ENCODE measurements at regions not wholly inside any gene's neighbourhood (a gene's known extent, or its start where the extent isn't known, plus 50 kb on each side); places are given as distances from the start of the nearest gene placed in this dataset.

GRCh38 chr14:46290706-46291105 is 360.9 kb downstream of the RPL10L start (continued):
- TF ChIP-seq TCF7L2 (IDR thresholded peaks at IDR 0.05; ENCODE audit: borderline replicate concordance, extremely low read depth, insufficient read depth, insufficient read length) = no peak
- no peak for TF ChIP-seq CEBPB (IDR thresholded peaks at IDR 0.05; ENCODE audit: low read depth)
- TF ChIP-seq SIN3A (IDR thresholded peaks at IDR 0.05; ENCODE audit: low read depth) = no peak
- no peak for TF ChIP-seq ZNF274 (IDR thresholded peaks at IDR 0.05; ENCODE audit: low read depth, low read length)
- no peak for TF ChIP-seq RAD21 (IDR thresholded peaks at IDR 0.05; ENCODE audit: low read depth)

GRCh38 chr14:46279776-46280175 is 371.8 kb downstream of the RPL10L start:
- H2AFZ ChIP-seq (ENCODE audit: low read depth, low read length, poor library complexity, severe bottlenecking) = no peak overlapping the region
- H3K27me3 ChIP-seq (ENCODE audit: insufficient read depth, low read length) = no peaks in the 10 kb centered on the region
- TF ChIP-seq SP1 (IDR thresholded peaks at IDR 0.05; ENCODE audit: low read depth) = no peak
- no peak for TF ChIP-seq FOSL1 (IDR thresholded peaks at IDR 0.05; ENCODE audit: low read depth)
- no peak for TF ChIP-seq CEBPB (IDR thresholded peaks at IDR 0.05; ENCODE audit: low read depth)
- TF ChIP-seq YY1 (IDR thresholded peaks at IDR 0.05; ENCODE audit: extremely low read depth, insufficient replicate concordance, low read depth, low read length) = no peak
- CTCF ChIA-PET = no interaction called here
- H3K9me3 ChIP-seq (ENCODE audit: control insufficient read depth in 1 of 2, insufficient read depth in 1 of 2, low read depth in 1 of 2, low read length in 2 of 2) = 0 out of 4 replicates have a peak, but pooled peaks cover 0 to 3% of the 10 kb centered on the region in 2 experiments
- no peak overlapping the region for H3K4me2 ChIP-seq (ENCODE audit: low read length)
- H3K4me1 ChIP-seq (ENCODE audit: control insufficient read depth in 1 of 2, insufficient read depth in 2 of 2, low read length in 2 of 2) = no peaks in the 10 kb centered on the region
- no peak overlapping the region for H3K4me3 ChIP-seq (replicated peaks in 1 of 2; ENCODE audit: low read depth in 1 of 2, low read length in 2 of 2)
- H3K36me3 ChIP-seq (ENCODE audit: control insufficient read depth in 1 of 2, insufficient read depth in 2 of 2, low read length in 2 of 2) = no peaks in the 10 kb centered on the region
- ATAC-seq = no peak
- RAD21 ChIA-PET (ENCODE audit: low non-redundant PET in 1 of 2, low total read pairs in 2 of 2, uncharacterized antibody in 2 of 2, unreplicated experiment in 2 of 2) = no interaction called here
- BruUV-seq (replicated peaks) = no TSS peak
- intact Hi-C loops (cut with micrococcal nuclease) = no loop called here
- POLR2A ChIA-PET = no interaction called here
- H3K79me2 ChIP-seq (ENCODE audit: insufficient read depth, low read length) = no peaks in the 10 kb centered on the region
- H3K27ac ChIP-seq (ENCODE audit: low read depth, low read length) = no peak overlapping the region
- no peak overlapping the region for H3K9ac ChIP-seq (ENCODE audit: low read length)
- H3K9me2 ChIP-seq (ENCODE audit: insufficient read depth) = no peaks in the 10 kb centered on the region
- no peak for DNase-seq (ENCODE audit: low read depth, low spot score)
- H4K20me1 ChIP-seq (ENCODE audit: insufficient read depth) = no peaks in the 10 kb centered on the region

- no peaks in the 10 kb centered on the region for H4K20me1 ChIP-seq (ENCODE audit: insufficient read depth)
- ChIA-PET POLR2A (no interaction called here), RAD21 (ENCODE audit: low non-redundant PET in 1 of 2, low total read pairs in 2 of 2, uncharacterized antibody in 2 of 2, unreplicated experiment in 2 of 2) (no interaction called here), CTCF (no interaction called here)
- DNase-seq (ENCODE audit: low read depth, low spot score) (no peak), ATAC-seq (no peak)
- H3K27ac ChIP-seq (ENCODE audit: low read depth, low read length) = no peak overlapping the region
- H3K79me2 ChIP-seq (ENCODE audit: insufficient read depth, low read length) = no peaks in the 10 kb centered on the region
- H3K4me2 ChIP-seq (ENCODE audit: low read length) = no peak overlapping the region
- 0 out of 4 replicates have a peak, but pooled peaks cover 0 to 3% of the 10 kb centered on the region in 2 experiments for H3K9me3 ChIP-seq (ENCODE audit: control insufficient read depth in 1 of 2, insufficient read depth in 1 of 2, low read depth in 1 of 2, low read length in 2 of 2)
- no peak overlapping the region for H3K4me3 ChIP-seq (replicated peaks in 1 of 2; ENCODE audit: low read depth in 1 of 2, low read length in 2 of 2)
- H3K36me3 ChIP-seq (ENCODE audit: control insufficient read depth in 1 of 2, insufficient read depth in 2 of 2, low read length in 2 of 2) = no peaks in the 10 kb centered on the region
- H3K9ac ChIP-seq (ENCODE audit: low read length) = no peak overlapping the region
- intact Hi-C loops (cut with micrococcal nuclease) = no loop called here
- BruUV-seq (replicated peaks) = no TSS peak
- H3K27me3 ChIP-seq (ENCODE audit: insufficient read depth, low read length) = no peaks in the 10 kb centered on the region
- no peak overlapping the region for H2AFZ ChIP-seq (ENCODE audit: low read depth, low read length, poor library complexity, severe bottlenecking)
- H3K4me1 ChIP-seq (ENCODE audit: control insufficient read depth in 1 of 2, insufficient read depth in 2 of 2, low read length in 2 of 2) = no peaks in the 10 kb centered on the region
- no peaks in the 10 kb centered on the region for H3K9me2 ChIP-seq (ENCODE audit: insufficient read depth)
- TF ChIP-seq ATF3 (IDR thresholded peaks at IDR 0.05) (no peak), RAD21 (IDR thresholded peaks at IDR 0.05; ENCODE audit: low read depth) (no peak), FOSL1 (IDR thresholded peaks at IDR 0.05; ENCODE audit: low read depth) (no peak), CBX3 (IDR thresholded peaks at IDR 0.05; ENCODE audit: low read depth) (no peak), EZH2 (IDR thresholded peaks at IDR 0.05) (no peak), SP1 (IDR thresholded peaks at IDR 0.05; ENCODE audit: low read depth) (no peak), EZH2phosphoT487 (IDR thresholded peaks at IDR 0.05; ENCODE audit: borderline replicate concordance) (no peak), MAX (IDR thresholded peaks at IDR 0.05) (no peak), JUND (IDR thresholded peaks at IDR 0.05) (no peak), EGR1 (IDR thresholded peaks at IDR 0.05; ENCODE audit: low read depth) (no peak), YY1 (IDR thresholded peaks at IDR 0.05; ENCODE audit: extremely low read depth, insufficient replicate concordance, low read depth, low read length) (no peak), REST (IDR thresholded peaks at IDR 0.05; ENCODE audit: low read depth) (no peak), CEBPB (IDR thresholded peaks at IDR 0.05; ENCODE audit: low read depth) (no peak), POLR2A (IDR thresholded peaks at IDR 0.05; ENCODE audit: borderline replicate concordance, extremely low read depth, insufficient read depth, insufficient read length) (no peak), ELF1 (IDR thresholded peaks at IDR 0.05; ENCODE audit: borderline replicate concordance, low read depth) (no peak)
Observed at GRCh38 chr14:46279327-46279726, 372.3 kb downstream of the RPL10L start.

All from HCT116 (cell line).